NCI-H2029 (cell line): ENCODE measurements at regions not wholly inside any gene's neighbourhood (a gene's known extent, or its start where the extent isn't known, plus 50 kb on each side); places are given as distances from the start of the nearest gene placed in this dataset.

Experiments
- DNase-seq: peaks from one replicate; lab custom pipeline; 2025; lab: John Stamatoyannopoulos, UW

DNA sequence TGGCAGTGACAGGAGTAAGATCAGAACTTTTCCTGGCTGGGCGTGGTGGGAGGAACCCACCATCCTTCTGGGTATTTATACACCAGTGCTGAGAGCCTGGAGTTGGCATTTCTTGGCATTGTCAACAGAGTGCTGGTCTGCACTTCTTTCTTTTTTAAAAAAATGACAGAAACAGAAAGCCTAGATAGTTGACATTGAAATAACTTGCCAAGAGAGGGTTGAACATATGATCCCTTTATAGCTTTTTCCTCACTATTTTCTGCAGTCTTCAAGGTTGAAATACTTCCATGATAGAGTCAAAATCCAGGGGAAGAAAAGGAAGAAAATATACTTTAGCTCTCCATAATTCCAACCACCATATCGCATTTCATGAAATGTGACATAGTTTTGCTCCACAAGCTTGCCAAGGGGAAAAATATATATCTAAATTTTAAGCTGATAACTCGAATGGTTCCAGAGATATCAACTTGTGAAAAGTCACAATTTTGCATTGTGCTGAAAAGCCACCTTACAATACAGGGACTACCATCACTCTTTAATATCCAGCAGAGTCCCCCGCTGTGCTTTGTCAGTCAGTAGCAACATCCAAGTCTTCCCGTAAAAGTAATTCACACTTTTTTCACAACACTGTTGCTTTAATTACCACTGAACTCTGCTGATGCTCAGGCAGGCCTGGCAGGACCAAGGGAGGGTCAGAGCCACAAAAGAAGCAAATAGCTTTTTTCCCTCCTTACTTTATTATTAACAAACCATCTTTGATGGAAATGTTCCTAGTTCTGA lies 764.9 kb upstream of the FANCL start:
- DNase-seq: no peak

DNA sequence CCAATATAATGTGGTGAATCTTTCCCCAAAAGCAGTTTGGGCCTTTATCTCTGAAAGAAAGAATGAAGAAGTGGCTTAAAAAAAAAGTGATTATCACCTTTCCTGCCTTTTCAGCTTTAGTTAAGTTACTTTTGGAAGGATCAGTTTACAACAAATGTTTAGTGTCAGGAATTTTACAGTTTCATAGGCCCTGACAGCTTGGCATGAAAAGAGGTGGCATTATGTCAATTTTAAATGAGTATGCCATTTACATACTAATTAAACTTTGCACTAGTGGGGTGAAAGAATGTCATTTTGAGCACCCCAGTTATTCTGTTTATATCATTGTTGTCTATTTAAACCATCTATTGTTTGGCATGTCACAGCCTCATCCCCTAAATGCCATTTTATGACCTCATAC lies 763.5 kb upstream of the FANCL start:
- no peak for DNase-seq

- no peak for DNase-seq
These were observed 759.7 kb upstream of the FANCL start for GRCh38 chr2:59000796-59001195.

- no peak for DNase-seq
These were observed 751.1 kb upstream of the FANCL start for GRCh38 chr2:58992062-58992706.

- no peak for DNase-seq
These were observed 750.2 kb upstream of the FANCL start for GRCh38 chr2:58991357-58991756.

GRCh38 chr2:58985541-58985940 lies 744.4 kb upstream of the FANCL start:
- DNase-seq: no peak

GRCh38 chr2:58984731-58985130 lies 743.6 kb upstream of the FANCL start:
- DNase-seq: no peak

GRCh38 chr2:58983111-58983510 lies 742.0 kb upstream of the FANCL start:
- DNase-seq: no peak

GRCh38 chr2:58981237-58981636 lies 740.1 kb upstream of the FANCL start:
- no peak for DNase-seq

- peak; percentile 12 for DNase-seq
These were observed 735.4 kb upstream of the FANCL start for GRCh38 chr2:58976375-58977071.

DNA sequence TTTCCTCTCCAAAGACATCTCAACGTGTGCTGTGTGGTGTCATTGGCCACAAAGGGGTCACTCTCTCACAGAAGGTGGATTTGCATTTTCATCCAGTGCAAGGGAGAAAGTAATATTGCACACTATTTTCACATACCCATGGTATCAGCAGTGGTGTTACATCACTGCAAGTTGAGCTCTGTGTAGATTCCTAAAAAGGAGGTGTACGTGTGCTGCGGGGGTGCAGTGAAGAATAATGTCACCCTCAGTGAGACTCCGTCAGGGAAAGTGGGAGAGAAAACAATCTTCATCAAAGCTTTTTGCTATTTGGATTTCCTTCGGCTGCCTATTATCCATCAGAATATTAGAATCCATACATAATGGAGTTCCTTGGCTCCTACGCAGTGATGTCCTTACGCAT lies 733.8 kb upstream of the FANCL start:
- DNase-seq: no peak

GRCh38 chr2:58974426-58974825 lies 733.3 kb upstream of the FANCL start:
- no peak for DNase-seq

DNA sequence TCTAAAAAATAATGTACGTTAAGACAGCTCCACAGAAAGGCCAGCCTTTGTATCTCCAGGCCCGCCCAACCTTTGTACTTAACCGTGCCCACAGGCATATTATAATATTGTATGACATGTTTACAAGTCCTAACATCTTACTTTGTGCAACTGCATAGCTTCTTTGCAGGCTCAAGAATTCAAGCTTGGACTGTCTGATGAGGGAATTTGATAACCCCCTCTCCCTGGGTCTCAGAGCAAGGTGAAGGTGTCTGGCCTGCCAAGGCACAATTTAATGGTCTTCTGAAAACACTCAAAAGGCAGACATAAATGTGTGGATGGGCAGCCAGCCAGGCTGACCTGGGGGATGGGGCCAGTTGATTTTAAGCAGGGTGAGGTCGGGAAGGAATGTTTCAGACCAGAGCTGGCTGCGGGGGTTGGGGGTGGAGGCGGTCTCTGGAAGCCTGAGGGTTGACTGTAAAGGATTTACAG lies 732.7 kb upstream of the FANCL start:
- DNase-seq: peak; percentile 44

DNA sequence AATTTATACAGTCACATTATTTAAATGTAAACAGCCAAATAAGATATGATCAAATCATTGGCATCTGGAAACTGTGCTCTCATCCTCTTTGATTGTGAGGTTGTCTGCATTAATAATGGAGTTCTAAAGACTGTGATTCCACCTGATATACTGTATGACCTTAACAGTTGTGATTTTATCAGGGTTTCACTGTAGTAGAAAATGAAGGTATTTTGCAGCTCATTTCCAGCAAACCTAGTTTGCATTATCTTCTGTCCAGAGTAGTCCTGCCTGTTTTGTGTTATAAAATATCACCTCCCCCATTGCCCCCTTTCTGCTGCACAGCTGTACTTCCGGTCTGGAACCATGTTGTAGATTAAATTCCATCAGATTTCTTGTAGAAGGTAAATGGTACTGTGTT lies 731.6 kb upstream of the FANCL start:
- no peak for DNase-seq

DNA sequence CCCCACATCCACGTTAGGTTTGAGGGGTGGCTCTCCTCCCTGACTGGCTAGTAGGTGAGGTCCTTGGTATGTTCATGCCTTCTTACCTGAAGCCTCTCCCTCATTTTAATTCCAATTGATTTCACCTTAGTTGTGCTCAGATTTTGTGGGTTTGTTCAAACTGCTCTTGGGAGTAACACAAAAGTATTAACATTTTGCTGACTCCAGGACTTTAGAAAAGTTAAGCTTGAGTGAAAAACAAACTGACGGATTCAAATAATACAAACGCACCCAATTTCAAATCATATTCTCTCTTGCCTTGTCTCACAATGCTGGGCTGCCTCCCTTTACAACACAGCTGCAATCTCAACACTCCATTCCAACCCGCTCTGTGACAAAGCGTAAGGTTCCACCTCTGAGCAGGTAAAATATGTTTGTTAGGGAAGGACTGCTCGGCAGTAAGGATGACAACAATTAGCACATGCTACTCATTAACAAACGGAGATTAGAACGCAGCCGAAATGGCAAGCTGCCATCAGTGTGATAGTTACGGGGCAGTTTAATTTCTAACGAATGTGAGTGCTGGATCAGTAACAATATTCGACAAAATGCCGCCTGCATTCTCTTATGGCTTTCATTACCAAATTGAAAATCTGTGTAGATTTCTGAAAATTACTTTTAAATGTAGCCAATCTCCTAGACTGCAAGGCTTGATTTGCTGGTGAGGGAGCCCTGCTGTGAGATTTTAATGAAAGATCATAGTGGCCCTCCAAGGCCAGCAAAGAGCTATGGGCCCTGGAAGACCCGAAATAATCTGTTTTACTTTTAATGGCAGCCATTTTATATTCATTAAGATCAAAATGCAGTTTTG lies 730.6 kb upstream of the FANCL start:
- DNase-seq: no peak

DNA sequence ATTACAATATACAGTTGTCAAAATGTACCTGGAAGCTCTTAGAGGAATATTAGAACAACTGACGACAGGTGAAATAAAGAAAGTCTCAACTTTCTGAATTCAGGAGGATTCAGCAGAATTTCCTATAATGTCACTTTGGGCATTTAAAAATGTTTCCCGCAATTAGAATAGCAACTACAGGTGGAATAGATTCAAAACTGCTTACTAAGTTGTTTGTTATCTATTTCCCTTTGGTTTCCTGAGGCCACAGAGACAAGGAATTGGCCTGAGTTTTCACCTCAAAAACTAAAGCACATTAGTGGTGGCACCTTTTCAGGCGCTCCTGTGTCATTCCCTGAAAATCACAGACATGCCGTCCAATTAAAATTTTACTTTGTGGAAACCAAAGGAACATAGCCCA lies 729.2 kb upstream of the FANCL start:
- no peak for DNase-seq

DNA sequence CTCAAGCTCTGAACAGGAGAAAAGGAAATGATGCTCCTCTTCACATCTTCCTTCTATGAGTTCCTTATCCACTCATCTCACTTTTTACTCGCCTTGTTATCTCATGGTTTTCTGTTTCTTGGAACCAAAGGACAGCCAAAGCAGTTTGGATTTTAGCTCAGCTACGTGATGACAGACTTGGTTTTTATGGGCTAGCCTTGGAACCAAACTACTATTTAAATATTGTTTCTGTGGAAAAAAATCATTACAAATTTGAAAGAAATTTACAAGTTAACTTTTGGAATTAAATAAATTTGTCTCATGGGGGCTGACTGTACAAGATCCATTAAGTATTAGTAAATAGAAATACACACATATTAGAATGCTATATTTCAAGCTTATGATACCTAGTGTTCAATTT lies 727.8 kb upstream of the FANCL start:
- DNase-seq: no peak

GRCh38 chr2:58967736-58968135 lies 726.6 kb upstream of the FANCL start:
- no peak for DNase-seq

- DNase-seq: no peak
These were observed 724.5 kb upstream of the FANCL start for GRCh38 chr2:58965602-58966001.

DNA sequence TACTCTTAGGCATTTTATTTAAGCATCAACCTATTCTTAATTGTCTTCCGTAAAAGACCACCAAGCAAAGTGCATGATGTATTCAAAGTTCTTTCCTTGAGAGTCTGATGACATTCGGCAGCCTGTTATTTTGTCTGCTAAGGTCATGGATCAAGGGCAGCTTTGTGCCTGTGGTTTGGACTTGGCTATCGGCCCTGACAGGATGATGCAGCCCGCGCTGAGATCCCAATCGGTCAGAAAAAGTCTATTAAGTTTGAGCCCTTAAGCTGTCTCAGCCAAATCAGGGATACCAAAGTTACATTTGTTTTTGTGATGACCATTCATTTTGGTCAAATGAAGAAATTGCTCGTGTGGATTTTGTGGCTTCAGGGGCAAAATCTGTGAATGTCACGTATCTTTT lies 718.9 kb upstream of the FANCL start:
- DNase-seq: no peak

DNA sequence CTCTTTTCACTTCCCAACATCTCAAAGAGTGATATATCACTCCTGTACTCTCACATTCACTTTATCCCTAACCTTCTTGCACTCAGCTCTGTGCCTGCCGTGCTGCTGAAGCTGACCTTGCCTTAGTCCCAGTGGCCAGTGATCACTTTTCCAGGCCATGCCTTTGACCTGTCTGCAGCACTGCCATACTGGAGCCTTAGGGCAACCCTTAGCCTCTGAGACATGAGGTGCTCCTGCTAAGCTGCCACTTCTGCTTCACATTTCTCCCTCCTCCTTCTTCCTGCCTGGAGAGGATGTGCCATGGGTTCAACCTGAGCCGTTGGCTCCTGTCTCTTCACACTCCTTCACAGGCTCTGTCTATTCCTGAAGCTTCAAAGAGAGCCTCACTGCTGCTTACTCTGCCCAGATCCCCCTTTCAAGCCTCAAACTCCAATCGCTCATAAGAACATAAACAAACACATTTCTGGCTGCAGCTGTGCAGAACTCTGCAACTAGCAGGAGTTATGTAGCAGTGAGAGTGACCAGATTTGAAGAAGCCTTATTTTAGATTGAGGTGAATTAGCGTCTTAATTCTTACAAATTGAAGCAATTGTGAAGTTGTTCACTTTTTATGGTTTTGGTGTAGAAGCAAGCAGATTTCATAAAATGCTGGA lies 716.2 kb upstream of the FANCL start:
- DNase-seq: no peak
